ENCODE measurements at regions not wholly inside any gene's neighbourhood (a gene's known extent, or its start where the extent isn't known, plus 50 kb on each side); places are given as distances from the start of the nearest gene placed in this dataset.

DNA sequence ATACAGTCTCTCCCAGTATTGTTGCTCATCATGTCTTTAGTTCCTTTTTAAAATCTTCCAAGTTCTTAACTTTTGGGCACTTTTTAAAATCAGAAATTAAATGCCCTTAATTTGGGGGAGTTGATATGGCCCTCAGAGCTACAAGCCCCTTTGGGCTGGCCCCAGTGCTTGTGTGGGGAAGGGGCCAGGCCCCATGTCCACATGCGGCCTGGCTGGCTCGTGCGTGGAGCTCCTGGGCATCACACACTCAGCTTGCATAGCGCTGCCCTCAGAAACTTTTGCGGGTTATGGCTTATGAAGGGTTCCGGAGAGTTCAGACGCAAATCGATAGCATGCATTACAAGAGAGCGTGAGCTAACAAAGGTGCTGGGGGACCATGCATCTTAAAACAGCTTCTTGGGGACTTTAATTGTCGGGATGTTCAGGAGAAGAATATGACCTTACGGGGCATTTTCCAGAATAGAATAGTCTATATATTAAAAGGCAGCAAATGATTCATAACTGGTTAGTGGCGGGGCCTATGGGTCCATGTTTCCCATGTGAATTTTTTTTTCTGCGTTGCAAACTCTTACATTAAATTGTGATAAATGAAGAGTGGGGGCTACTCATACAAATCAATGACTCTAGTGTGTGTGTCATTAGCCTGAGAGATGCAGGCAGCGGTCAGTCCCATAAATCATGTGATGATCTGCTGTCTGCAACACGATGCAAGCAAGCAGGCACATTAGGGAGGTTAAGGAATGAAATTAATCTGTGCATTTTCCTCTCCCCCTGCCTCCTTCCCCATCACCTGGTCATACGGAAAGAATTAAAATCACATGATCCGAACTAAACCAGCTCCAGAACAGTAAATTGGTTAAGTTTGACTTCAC lies 185.8 kb upstream of the TSHZ3 start:
- TF ChIP-seq, protein P1, sequence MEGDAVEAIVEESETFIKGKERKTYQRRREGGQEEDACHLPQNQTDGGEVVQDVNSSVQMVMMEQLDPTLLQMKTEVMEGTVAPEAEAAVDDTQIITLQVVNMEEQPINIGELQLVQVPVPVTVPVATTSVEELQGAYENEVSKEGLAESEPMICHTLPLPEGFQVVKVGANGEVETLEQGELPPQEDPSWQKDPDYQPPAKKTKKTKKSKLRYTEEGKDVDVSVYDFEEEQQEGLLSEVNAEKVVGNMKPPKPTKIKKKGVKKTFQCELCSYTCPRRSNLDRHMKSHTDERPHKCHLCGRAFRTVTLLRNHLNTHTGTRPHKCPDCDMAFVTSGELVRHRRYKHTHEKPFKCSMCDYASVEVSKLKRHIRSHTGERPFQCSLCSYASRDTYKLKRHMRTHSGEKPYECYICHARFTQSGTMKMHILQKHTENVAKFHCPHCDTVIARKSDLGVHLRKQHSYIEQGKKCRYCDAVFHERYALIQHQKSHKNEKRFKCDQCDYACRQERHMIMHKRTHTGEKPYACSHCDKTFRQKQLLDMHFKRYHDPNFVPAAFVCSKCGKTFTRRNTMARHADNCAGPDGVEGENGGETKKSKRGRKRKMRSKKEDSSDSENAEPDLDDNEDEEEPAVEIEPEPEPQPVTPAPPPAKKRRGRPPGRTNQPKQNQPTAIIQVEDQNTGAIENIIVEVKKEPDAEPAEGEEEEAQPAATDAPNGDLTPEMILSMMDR (IDR thresholded peaks at IDR 0.05) = no peak
- TF ChIP-seq POLR2A (IDR thresholded peaks at IDR 0.05; ENCODE audit: low read depth) (no peak), POLR2AphosphoS5 (IDR thresholded peaks at IDR 0.05) (no peak), EP300 (IDR thresholded peaks at IDR 0.05) (no peak)

All from esophagus muscularis mucosa (tissue), 4 donors.